ENCODE measurements at regions not wholly inside any gene's neighbourhood (a gene's known extent, or its start where the extent isn't known, plus 50 kb on each side); places are given as distances from the start of the nearest gene placed in this dataset.
"Not testable (repeated sequence)": the region's sequence is repeated elsewhere in the genome, so short reads cannot be mapped to it uniquely, and the experiment has no call there.

DNA sequence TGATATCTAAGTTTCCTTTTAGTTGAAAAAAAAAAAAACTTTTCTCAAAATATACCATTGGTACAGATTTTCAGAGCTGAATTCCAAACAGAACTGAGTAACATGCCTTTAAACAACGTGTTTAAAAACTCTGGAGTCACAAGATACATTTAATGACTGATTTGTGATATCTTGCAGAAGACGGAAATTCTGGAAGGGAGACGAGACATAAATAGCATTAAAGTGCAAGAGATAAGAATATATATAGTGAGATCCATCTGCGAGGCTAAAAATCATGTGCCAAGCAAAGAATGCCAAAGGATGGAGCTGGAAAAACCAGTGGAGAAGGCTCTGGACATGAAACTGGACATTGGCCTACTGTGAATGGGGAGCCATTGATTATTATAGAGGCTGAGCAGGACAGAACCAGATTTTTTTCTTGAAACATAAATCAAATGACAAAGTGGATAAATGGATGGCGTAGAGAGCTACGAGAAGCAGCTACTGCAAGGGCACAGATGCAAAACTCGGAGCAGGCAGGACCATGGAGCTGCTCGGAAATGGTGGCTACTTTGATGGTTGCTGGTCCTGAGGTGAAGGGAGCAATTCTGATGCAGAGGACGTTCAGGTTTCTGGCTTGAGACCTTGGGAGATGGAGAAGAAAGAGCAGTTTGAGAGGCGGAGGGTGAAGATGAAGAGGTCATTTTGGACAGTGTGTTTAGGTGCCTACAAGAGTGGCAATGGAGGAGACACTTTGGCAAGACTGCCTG is 88.8 kb downstream of the CPN2 start:
- intact Hi-C loops (cut with DNase I; ENCODE audit: low total_unique reads) = no loop called here
- Histone ChIP-seq H3K27me3 (no peaks in the 10 kb centered on the region), H3K4me3 (no peak overlapping the region), H3K27ac (no peak overlapping the region), H3K36me3 (no peaks in the 10 kb centered on the region), H3K4me1 (peaks cover 6 to 11% of the 10 kb centered on the region in 2 donors), H3K9me3 (peaks cover 0 to 6% of the 10 kb centered on the region in 2 donors)
- DNase-seq (ENCODE audit: low spot score in 2 of 2) = no peak
- TF ChIP-seq, protein P1, sequence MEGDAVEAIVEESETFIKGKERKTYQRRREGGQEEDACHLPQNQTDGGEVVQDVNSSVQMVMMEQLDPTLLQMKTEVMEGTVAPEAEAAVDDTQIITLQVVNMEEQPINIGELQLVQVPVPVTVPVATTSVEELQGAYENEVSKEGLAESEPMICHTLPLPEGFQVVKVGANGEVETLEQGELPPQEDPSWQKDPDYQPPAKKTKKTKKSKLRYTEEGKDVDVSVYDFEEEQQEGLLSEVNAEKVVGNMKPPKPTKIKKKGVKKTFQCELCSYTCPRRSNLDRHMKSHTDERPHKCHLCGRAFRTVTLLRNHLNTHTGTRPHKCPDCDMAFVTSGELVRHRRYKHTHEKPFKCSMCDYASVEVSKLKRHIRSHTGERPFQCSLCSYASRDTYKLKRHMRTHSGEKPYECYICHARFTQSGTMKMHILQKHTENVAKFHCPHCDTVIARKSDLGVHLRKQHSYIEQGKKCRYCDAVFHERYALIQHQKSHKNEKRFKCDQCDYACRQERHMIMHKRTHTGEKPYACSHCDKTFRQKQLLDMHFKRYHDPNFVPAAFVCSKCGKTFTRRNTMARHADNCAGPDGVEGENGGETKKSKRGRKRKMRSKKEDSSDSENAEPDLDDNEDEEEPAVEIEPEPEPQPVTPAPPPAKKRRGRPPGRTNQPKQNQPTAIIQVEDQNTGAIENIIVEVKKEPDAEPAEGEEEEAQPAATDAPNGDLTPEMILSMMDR (IDR thresholded peaks at IDR 0.05) = no peak
- no peak for TF ChIP-seq POLR2A (IDR thresholded peaks at IDR 0.05)
- no peak for TF ChIP-seq POLR2AphosphoS5 (IDR thresholded peaks at IDR 0.05)

DNA sequence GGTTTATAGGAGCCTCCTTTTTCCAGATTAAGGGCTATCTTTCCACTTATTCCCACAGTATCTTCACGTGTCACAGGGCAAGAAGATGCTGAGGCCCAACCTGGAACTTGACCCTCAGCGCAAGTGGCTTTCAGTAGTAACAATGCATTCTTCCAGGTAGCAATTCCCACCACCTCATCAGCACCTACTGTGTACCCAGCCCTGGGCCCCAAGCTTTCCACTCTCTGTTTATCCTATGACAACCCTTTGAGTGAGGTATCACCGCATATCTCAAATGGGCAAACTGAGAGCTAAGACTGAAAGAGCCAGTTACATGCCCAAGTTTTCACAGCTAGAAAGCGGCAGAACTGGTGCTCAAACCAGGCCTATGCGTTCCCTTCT is 88.2 kb downstream of the CPN2 start:
- no peak for TF ChIP-seq POLR2AphosphoS5 (IDR thresholded peaks at IDR 0.05)
- TF ChIP-seq POLR2A (IDR thresholded peaks at IDR 0.05) = no peak
- TF ChIP-seq, protein P1 (IDR thresholded peaks at IDR 0.05) = no peak
- no peaks in the 10 kb centered on the region for H3K36me3 ChIP-seq
- no peak overlapping the region for H3K4me3 ChIP-seq
- peaks cover 0 to 5% of the 10 kb centered on the region in 2 donors for H3K9me3 ChIP-seq
- no peak for DNase-seq (ENCODE audit: low spot score in 2 of 2)
- intact Hi-C loops (cut with DNase I; ENCODE audit: low total_unique reads) = no loop called here
- peaks cover 6 to 11% of the 10 kb centered on the region in 2 donors for H3K4me1 ChIP-seq
- H3K27ac ChIP-seq = no peak overlapping the region
- no peaks in the 10 kb centered on the region for H3K27me3 ChIP-seq

DNA sequence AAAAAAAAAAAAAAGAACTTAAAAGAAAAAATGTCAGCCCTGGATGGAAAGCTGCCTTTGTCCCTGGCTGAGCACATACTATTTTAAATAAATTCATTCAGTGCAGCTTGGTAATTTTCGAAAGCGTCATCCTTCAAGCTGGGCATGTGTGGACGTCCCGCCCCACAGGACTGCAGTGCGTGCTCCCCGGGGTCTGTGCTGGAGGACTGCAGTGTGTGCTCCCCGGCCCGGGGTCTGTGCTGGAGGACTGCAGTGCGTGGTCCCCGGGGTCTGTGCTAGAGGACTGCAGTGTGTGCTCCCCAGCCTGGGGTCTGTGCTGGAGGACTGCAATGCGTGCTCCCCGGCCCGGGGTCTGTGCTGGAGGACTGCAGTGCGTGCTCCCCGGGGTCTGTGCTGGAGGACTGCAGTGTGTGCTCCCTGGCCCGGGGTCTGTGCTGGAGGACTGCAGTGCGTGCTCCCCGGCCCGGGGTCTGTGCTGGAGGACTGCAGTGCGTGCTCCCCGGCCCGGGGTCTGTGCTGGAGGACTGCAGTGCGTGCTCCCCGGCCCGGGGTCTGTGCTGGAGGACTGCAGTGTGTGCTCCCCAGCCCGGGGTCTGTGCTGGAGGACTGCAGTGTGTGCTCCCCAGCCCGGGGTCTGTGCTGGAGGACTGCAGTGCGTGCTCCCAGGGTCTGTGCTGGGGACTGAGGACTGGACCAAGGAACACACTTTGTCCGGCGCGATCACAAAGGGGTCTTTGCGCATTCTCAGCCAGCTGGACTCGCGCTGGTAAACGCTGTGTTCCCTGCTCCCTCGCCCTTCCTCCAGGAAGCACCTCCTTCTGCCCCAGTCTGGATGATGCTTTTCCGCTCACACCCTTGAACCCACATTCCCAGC is 86.3 kb downstream of the CPN2 start:
- H3K27me3 ChIP-seq; H3K36me3 ChIP-seq; intact Hi-C loops (cut with DNase I; ENCODE audit: low total_unique reads); H3K9me3 ChIP-seq: not testable (repeated sequence)
- Histone ChIP-seq H3K27ac (peak overlapping the region; percentile 42 to 74), H3K4me3 (peak overlapping the region in 2 of 3 donors; percentile 16 to 42), H3K4me1 (peaks cover 6 to 15% of the 10 kb centered on the region in 2 donors)
- DNase-seq (ENCODE audit: low spot score in 2 of 2) = peak in 1 of 2 donors; percentile 50

DNA sequence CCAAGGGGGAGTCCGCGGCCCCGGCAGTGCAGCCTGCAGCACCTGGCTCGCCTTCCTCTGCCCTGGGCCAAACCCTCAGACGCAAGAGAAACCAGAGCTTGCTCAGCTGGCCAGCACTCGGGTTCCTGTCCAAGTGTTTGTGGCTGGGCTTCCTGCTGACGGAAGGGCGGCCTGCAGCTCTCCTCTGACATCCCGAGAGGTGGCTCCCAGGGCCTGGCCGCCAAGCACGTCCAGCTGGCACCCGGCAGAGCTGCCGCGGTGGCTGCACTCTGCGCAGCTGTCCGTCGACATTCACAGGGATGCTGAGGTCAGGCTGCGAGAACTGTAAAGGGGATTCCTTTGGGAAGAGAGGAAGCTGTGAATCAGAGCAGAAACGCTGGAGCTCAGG is 85.6 kb downstream of the CPN2 start:
- peak; percentile 45 to 80 (median 72) for TF ChIP-seq POLR2AphosphoS5 (IDR thresholded peaks at IDR 0.05)
- TF ChIP-seq POLR2A (IDR thresholded peaks at IDR 0.05) = no peak
- H3K27me3 ChIP-seq = no peaks in the 10 kb centered on the region
- peak overlapping the region; percentile 42 to 74 for H3K27ac ChIP-seq
- peaks cover 8 to 20% of the 10 kb centered on the region in 2 donors for H3K4me1 ChIP-seq
- DNase-seq (ENCODE audit: low spot score in 2 of 2) = peak; percentile 74
- H3K36me3 ChIP-seq = no peaks in the 10 kb centered on the region
- intact Hi-C loops (cut with DNase I; ENCODE audit: low total_unique reads) = no loop called here
- H3K4me3 ChIP-seq = peak overlapping the region in 2 of 3 donors; percentile 16 to 42
- no peaks in the 10 kb centered on the region for H3K9me3 ChIP-seq

DNA sequence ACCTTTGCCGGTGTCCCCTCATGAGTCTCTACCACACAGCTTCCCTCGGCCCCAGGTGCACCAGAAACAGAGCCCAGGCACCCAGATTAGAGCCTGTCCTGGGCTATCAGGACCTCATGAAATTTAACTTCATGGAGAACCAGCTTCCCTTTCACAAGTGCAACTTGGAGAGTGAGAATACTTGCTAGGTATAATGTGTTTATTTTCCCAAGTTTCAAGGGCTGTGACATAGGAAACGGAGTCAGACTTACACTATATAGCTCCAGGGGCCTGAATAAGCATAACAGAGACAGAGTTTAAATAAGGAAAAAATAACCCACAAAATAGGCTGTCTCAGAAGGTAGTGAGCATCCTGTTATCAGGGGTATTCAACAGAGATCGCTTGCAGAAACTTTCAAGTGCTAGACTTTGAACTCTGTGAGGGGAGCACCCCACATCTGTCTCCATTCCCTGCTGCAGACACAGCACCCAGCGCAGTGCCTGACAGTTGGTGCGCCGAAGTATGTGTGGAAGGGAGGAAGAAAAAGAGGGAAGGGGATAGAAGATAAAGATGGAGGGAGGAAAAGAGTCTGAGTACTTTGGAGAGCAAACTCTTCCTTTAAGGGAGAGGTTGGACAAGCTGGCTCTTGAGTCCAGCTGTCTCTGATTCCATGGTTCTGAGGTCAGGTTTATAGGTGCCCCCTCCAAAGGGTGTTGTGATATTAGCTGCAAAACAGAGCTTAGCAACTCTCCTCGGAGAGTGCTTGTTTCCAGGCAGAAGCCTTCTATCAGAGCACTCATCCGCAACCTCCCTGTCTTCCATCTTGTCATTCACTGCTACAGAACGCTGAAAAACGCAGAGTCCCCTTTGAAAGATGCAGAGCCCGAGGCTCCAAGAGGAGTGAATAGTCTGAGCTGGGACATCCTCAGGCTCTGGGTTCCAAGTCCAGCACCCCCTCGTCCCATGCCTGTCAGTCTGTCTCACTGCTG is 84.8 kb downstream of the CPN2 start:
- Histone ChIP-seq H3K27ac (peak overlapping the region; percentile 42 to 74), H3K36me3 (no peaks in the 10 kb centered on the region), H3K4me3 (peak overlapping the region in 1 of 3 donors; percentile 42), H3K9me3 (no peaks in the 10 kb centered on the region), H3K27me3 (no peaks in the 10 kb centered on the region), H3K4me1 (peaks cover 16 to 28% of the 10 kb centered on the region in 2 donors)
- intact Hi-C loops (cut with DNase I; ENCODE audit: low total_unique reads) = no loop called here
- DNase-seq (ENCODE audit: low spot score in 2 of 2) = no peak
- TF ChIP-seq, protein P1 (IDR thresholded peaks at IDR 0.05) = no peak
- TF ChIP-seq POLR2AphosphoS5 (IDR thresholded peaks at IDR 0.05) (no peak), POLR2A (IDR thresholded peaks at IDR 0.05) (no peak)

Measured in breast epithelium (tissue), 4 donors.